GM18517 (cell line): ENCODE measurements at regions not wholly inside any gene's neighbourhood (a gene's known extent, or its start where the extent isn't known, plus 50 kb on each side); places are given as distances from the start of the nearest gene placed in this dataset.

Source experiments
- ATAC-seq: cut with Tn5 transposase; IDR thresholded peaks from one replicate; pipeline ENCODE4 v1.9.1; 2021; ENCODE audit warnings: mild to moderate bottlenecking, moderate library complexity; ENCODE audit not compliant: unreplicated experiment

GRCh38 chr5:103433211-103433610 lies 129.4 kb downstream of the NUDT12 start:
- ATAC-seq = no peak

DNA sequence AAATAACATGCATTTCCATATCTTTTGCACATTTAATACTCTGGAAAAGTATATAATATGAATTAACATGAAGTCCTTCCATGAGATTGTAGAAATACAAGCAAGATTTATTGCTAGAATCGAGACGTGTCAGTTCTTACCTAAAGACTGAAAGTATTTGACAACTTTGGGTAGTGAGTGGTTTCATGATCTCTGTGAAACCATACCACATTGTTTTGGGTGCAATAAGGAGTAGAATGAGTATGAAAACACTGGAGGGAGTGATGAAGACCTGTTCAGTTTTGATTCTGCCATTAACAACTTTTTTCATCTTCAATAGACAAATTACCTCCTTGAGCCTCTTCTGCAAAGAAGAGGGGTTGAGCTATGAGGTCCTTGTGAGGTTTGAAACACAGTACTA lies 133.7 kb downstream of the NUDT12 start:
- peak; percentile 52 for ATAC-seq

GRCh38 chr5:103428411-103428871 lies 134.1 kb downstream of the NUDT12 start:
- ATAC-seq = peak; percentile 29

DNA sequence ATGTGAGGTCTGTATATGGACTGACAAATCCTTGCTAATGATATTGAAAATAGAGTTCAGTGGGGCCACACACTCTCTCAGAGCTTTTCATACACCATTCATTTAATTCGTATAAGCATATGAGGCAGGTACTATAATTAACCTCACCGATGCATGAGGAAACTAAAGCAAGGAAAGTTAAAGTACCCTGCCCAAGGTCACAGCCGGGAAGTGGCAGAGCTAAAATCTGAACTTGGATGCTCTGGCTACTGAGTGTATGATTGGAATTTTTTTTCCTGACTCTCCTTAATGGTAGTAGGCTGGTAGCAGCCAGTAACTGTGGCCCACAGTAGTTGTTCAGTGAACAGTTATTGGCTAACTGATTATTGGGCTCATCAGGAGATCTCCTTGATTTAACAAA lies 135.3 kb downstream of the NUDT12 start:
- ATAC-seq = no peak

DNA sequence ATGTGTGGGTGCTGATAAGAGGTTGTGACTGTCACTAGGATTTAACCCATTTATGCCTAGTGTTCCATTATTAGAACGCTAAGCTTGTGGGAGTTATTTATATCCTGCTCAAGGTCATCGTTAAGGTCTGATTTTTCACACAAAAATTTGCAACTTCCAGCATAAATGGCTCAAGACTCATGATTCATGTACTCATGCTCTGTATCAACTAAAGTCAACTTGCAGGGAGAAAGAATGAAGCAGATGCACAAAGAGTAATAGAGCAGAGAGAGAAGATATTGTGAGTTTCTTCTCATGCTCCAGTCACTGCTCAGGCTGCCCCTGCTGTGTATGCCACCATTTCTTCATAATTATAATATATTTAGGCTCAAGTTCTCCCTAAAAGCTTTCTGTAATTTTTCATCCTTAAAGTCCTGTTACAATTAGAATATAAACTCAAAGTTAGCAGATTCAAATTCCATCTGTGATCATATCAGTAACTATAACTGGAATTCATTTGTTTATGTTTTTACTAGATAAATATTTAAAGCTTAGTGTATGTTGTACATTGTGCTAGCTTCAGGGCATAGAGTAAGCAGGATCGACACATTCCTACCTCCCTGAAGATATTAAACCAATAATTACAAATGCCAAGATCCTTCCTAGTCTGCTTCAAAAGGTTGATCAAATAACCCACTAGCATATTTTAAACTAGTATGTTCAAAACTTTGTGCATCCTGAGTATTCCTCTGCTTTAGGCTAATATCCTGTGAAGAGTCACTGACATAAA lies 136.7 kb downstream of the NUDT12 start:
- ATAC-seq = no peak

DNA sequence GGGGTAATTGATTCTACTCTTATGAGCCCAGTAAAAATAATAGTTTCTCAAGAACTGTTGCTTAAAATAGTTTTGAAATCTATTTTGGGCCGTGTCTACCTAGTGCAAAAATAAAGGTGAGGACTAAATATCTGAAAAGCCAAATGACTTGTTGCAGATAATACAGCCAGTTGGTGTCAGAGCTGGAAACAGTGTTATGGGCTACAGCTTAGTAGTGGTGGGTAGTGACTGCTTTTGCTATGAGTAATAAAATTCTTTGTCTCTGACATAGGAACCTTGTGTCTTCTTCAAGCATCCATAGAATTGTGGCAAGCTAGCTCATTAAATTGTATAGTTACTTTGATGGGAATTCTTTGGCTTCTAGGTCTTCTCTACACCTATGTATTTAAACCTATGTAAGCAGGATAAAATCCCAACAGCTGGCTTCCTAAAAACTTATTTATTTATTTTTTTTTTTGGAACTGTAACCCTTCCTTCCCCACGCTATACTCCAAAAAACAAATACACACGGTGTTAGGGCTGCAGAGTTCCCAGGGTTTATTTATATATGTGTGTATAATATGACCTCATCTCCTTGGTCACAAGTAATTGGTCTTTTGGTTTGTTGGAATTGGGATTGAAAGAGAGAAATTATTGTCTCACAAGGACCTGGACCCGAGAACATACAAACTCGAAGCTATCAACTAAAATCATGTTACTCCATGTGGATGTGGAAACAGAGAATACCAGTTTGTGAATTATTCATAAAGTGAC lies 138.0 kb downstream of the NUDT12 start:
- no peak for ATAC-seq

- ATAC-seq = no peak
Measured at GRCh38 chr5:103424026-103424425, 138.6 kb downstream of the NUDT12 start.

DNA sequence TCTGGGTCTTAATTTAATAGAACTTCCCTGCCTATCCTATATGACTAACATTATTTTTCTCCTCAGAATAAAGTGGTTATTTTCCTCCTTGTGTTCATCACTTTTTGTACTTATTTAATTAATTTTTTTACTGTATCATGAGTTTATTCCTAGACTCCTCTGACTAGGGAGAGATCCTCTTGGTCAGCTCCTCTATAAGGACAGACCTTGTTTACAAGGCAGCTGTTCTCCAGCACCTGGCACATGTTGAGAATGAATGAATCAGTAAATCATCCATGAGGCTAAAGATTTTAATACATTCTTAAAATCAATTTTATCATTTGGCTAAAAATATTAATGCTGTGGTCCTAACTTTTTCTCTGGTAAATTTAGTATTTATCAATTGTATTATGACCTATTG lies 139.8 kb downstream of the NUDT12 start:
- ATAC-seq = no peak

- no peak for ATAC-seq
Measured at GRCh38 chr5:103414604-103415003, 148.0 kb downstream of the NUDT12 start.

- no peak for ATAC-seq
Measured at GRCh38 chr5:103411711-103412110, 150.9 kb downstream of the NUDT12 start.

DNA sequence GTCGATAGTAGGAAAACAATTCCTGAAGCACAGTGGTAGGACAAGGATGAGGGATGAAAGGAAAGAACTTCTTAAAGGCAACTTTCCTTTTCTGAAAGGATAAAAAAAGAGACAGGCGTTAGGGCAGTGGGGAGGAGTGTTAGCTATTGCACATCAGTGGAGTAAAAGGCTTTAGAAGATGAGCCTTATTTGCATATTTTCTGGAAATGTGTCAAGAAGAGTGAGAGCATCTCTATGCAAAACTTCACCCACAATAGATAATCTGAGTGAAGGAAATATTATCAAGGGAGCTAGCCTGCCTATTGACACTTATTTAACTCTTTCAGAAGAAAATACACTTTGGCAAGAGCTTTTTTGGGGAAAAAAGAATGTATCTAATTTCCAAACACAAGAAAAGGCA lies 151.6 kb downstream of the MACIR start:
- ATAC-seq = peak; percentile 97

GRCh38 chr5:103409013-103409670 lies 150.6 kb downstream of the MACIR start:
- no peak for ATAC-seq

DNA sequence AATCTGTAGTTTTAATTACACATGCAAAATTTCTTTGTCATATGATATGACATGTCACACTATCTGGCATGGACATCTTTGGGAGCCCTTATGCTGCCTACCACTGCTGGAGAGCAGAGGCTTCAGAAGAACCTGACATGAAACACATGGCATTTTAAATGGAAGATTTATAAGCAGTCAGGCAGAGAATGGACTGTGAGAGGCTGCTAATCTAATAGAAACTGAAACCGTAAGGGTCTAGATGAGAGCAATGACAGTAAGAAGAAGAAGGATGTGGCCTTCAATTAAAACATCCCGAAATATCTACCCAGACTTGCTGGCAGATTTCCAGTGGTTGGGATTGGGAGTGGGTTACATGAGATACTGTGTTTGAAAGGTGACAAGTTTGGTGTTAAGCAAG lies 149.8 kb downstream of the MACIR start:
- no peak for ATAC-seq

DNA sequence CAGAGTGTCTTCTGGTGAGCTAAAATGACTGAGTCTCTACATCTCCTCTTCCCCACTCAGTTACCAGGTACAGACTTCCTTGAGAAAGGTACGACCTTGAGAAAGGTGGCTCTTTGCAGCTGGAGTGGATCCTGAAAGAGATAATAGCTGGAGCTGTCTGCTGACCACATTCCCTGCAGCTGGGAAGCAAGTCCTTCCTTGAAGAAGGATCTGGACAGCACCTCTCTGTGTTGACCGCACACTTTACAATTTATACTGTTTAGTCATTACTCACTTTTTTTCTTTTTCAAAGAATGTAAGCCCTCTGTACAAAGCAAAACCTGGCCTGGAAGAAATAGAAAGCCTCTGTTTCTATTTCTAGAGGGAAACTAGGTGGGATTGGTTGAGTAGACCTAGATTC lies 148.8 kb downstream of the MACIR start:
- no peak for ATAC-seq

GRCh38 chr5:103404483-103404882 lies 145.9 kb downstream of the MACIR start:
- ATAC-seq = no peak

DNA sequence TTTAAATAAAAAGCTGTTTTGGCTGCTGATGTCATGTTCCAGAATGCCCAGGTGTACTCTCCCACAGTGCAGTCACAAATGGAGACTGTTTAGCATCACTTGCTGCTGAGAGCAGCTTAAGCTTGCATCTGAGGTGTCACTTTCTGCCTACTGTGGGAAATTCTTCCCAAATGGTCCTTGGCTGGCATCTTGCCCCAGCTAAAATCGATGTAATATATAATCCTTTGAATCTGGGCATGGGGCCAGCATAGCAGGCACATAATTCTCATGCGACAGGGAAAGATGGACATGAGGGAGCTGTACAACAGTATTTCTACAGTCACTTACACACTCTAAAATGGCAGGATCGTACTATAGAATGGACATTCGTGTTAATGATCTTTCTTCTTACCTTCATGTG lies 144.3 kb downstream of the MACIR start:
- no peak for ATAC-seq

DNA sequence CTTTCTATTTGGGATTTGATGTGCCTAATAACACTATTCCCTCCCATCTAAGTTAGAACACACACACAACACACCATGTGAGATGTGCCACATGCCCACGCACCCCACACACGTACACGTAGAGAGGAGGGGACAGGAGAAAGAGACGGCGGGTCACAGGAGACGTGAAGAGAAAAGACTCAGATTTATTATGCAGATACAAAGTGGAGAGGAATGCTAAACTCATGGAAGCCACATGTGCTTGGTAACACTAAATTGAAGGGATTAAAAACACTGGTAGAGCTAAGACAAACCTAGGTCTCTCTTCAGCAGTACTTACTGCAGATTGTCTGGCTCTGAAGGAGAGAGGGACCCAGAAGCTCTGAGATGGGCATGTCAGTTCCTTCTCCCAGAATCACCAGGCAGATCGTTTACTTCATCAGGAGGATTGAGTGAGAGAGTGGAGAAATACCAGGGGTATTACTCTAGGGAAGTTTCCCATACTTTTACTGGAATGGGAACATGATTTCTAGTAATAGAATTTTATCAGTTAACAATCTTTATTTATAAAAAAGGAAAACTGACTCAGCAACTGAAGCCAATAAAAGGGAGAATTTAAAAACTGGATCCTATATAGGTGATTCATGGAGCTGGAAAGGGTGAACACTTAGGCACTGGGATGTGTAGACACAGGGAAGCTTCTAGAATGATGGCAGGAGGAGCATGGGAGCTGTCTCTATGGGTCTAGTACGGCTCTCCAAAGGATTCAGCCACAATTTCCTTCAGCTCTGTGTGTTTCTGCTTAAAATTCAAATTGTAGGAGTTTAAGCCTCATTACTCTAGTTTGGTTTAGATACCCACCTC lies 139.4 kb downstream of the MACIR start:
- no peak for ATAC-seq

- ATAC-seq = no peak
Measured at GRCh38 chr5:103394676-103395075, 136.1 kb downstream of the MACIR start.

- ATAC-seq = no peak
Measured at GRCh38 chr5:103393101-103393754, 134.7 kb downstream of the MACIR start.

DNA sequence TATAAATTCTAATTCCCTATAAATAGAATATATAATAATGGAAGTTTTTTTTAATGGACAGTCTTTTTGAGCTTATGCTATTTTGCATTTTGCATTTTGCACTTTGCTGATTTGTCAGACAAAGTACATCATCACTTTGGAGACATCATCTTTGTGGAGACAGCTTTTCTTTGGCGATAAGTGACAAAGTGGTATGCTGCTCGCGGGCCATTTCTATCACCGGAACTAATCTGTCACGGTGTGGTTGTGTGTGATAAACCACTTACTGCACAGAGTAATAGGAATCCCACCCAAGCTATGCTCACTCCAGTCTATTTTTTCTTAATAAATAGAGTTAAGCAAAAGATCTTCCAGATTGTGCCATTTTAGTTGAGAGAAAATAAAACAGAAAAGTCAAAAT lies 133.1 kb downstream of the MACIR start:
- ATAC-seq = no peak
